CD4-positive, alpha-beta T cell (primary cell): ENCODE measurements at regions not wholly inside any gene's neighbourhood (a gene's known extent, or its start where the extent isn't known, plus 50 kb on each side); places are given as distances from the start of the nearest gene placed in this dataset.

Experiments used
- ATAC-seq: fragments of 200-7000 bp; cut with Tn5 transposase; one replicate; pipeline ENCODE4 v1.10.0; 2022; ENCODE audit warnings: mild to moderate bottlenecking; ENCODE audit not compliant: poor library complexity
- CTCF ChIA-PET: fragments of 350-600 bp; sonication (Branson Sonifier 250); formaldehyde crosslinking; loops from one replicate; lab custom pipeline; 2021; ENCODE audit warnings: antibody characterized with exemption, inconsistent platforms; lab: Charles Lee
- POLR2A ChIA-PET: fragments of 350-600 bp; sonication (Branson Sonifier 250); formaldehyde crosslinking; loops from one replicate; lab custom pipeline; 2021; ENCODE audit warnings: antibody characterized with exemption, inconsistent platforms; lab: Charles Lee
- DNase-seq, 14 experiments: peaks; one replicate each; pipeline ENCODE4 v3.0.0-alpha.2; 2013 to 2020; ENCODE audit warnings: mixed read lengths in 2 of 14
- H3K27ac ChIP-seq, 2 donors: one replicate each; pipeline versions ENCODE4 v1.5.1 to v1.7.0; 2013; ENCODE audit warnings: low read length in 2 of 2, low read depth in 1 of 2, mild to moderate bottlenecking in 1 of 2
- H3K27me3 ChIP-seq, 2 experiments: 1 replicate in 1 of 2; 2 replicates in 1 of 2; pipeline versions ENCODE4 v1.6.1 to v1.7.0; 2013; ENCODE audit warnings: low read length in 2 of 2, control low read depth in 1 of 2, mild to moderate bottlenecking in 1 of 2, moderate library complexity in 1 of 2; ENCODE audit not compliant: insufficient read depth in 2 of 2, control insufficient read depth in 1 of 2
- H3K36me3 ChIP-seq: one replicate; pipeline ENCODE4 v1.6.1; 2013; ENCODE audit warnings: low read length, control low read depth; ENCODE audit not compliant: insufficient read depth
- H3K4me1 ChIP-seq: one replicate; pipeline ENCODE4 v1.6.1; 2013; ENCODE audit warnings: low read length, control low read depth; ENCODE audit not compliant: insufficient read depth
- H3K4me3 ChIP-seq: one replicate; pipeline ENCODE4 v1.5.1; 2013; ENCODE audit warnings: mild to moderate bottlenecking, low read length, moderate library complexity
- H3K9me3 ChIP-seq, 2 experiments: 1 replicate in 1 of 2; 2 replicates in 1 of 2; pipeline versions ENCODE4 v1.6.1 to v1.7.0; 2013; ENCODE audit warnings: low read length in 2 of 2, mild to moderate bottlenecking in 2 of 2, control low read depth in 1 of 2, moderate library complexity in 1 of 2; ENCODE audit not compliant: control insufficient read depth in 1 of 2, insufficient read depth in 1 of 2
- H3K27ac Mint-ChIP-seq: one replicate; pipeline ENCODE4 v1.8.0; 2020; ENCODE audit warnings: mixed read lengths
- H3K27me3 Mint-ChIP-seq: one replicate; pipeline ENCODE4 v1.8.0; 2021; ENCODE audit warnings: mixed read lengths
- H3K36me3 Mint-ChIP-seq: one replicate; pipeline ENCODE4 v1.8.0; 2021; ENCODE audit warnings: low read depth, mixed read lengths
- H3K4me1 Mint-ChIP-seq: one replicate; pipeline ENCODE4 v1.8.0; 2021; ENCODE audit warnings: low read depth, mixed read lengths
- H3K4me3 Mint-ChIP-seq: one replicate; pipeline ENCODE4 v1.8.0; 2020; ENCODE audit warnings: mild to moderate bottlenecking, mixed read lengths
- H3K9me3 Mint-ChIP-seq: one replicate; pipeline ENCODE4 v1.8.0; 2020; ENCODE audit warnings: mixed read lengths
- CTCF ChIP-seq: fragments of 200-600 bp; IDR thresholded peaks from one replicate; pipeline ENCODE4 v1.8.0; 2022; ENCODE audit warnings: antibody characterized with exemption, mild to moderate bottlenecking
- intact Hi-C, 2 experiments: fragments of 100-400 bp; cut with DNase I in 1 of 2; cut with micrococcal nuclease in 1 of 2; formaldehyde crosslinking; loops; one replicate each; pipeline versions ENCODE4 v1.15.1 to v1.9.0; 2023 to 2025; cut with DNase I, micrococcal nuclease

DNA sequence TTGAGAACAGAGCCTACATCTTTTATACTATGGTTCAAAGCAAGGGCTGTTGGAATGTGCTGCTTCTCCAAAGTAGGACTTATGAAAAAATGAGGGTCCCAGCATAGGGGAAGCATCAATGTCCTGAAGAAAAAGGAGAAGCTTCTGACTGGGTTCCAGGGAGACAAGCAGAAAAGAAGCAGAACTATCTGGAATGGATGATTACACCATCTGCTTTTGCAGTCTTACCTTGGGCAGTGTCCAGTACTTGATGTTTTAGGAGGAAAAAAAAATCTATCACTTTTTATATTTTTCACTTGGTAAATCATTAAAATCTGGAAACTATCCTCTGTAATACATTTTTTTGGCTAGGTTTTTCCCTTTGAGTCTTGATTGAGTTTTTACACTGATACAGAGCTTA lies 57.9 kb upstream of the DPH6 start:
- no peak overlapping the region for H3K27ac ChIP-seq
- Mint-ChIP-seq H3K36me3 (no peaks in the 10 kb centered on the region), H3K27me3 (peaks cover 4% of the 10 kb centered on the region), H3K4me3 (no peak overlapping the region), H3K27ac (no peak overlapping the region), H3K9me3 (peaks cover 3% of the 10 kb centered on the region), H3K4me1 (no peaks in the 10 kb centered on the region)
- no peak for TF ChIP-seq CTCF
- DNase-seq = no peak
- H3K9me3 ChIP-seq = no peaks in the 10 kb centered on the region
- intact Hi-C loops = no loop called here
- CTCF ChIA-PET = no interaction called here
- POLR2A ChIA-PET = no interaction called here
- H3K4me3 ChIP-seq = no peak overlapping the region
- no peaks in the 10 kb centered on the region for H3K4me1 ChIP-seq
- no peaks in the 10 kb centered on the region for H3K36me3 ChIP-seq
- ATAC-seq = no peak
- H3K27me3 ChIP-seq = no peaks in the 10 kb centered on the region

DNA sequence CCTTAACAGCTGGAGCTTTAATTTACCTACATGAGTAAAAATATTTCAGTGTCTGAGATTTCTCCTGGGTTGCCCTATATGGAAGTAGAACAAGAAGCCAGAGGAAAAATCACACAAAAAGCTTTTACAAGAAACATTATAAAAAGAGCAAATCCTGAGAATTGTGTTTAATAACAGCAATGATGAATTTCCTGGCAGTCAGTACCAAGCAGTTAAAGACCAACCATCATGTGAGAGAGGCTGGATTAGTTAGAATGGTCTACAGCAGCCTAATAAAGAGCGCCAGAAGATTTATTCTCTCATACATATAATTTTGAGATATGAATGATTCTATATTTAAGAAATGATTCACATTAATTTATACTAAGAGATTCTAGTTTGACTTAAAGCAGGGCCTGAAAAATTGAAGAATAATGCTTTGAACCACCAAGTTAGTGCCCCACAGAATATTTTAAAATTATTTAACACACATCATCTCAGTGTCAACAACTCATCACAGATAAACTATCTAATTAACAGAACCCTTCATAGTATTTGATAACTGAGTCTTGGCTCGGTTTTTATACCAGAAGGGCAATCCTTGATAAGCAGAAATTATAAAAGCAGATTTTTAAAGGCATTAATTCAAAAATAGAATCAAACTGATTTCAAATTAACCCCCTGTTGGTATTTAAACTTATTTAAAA lies 59.9 kb upstream of the DPH6 start:
- ChIA-PET CTCF (no interaction called here), POLR2A (no interaction called here)
- Histone ChIP-seq H3K27ac (no peak overlapping the region), H3K36me3 (no peaks in the 10 kb centered on the region), H3K9me3 (no peaks in the 10 kb centered on the region), H3K4me1 (no peaks in the 10 kb centered on the region), H3K4me3 (no peak overlapping the region), H3K27me3 (no peaks in the 10 kb centered on the region)
- no peak for TF ChIP-seq CTCF
- no peaks in the 10 kb centered on the region for H3K27me3 Mint-ChIP-seq
- H3K27ac Mint-ChIP-seq = no peak overlapping the region
- H3K36me3 Mint-ChIP-seq = no peaks in the 10 kb centered on the region
- H3K4me1 Mint-ChIP-seq = no peaks in the 10 kb centered on the region
- DNase-seq = no peak
- H3K4me3 Mint-ChIP-seq = no peak overlapping the region
- H3K9me3 Mint-ChIP-seq = peaks cover 2% of the 10 kb centered on the region
- intact Hi-C loops = loop anchor here in 1 of 2 experiments (5.0 kb wide), 1 partner anchor 379 kb away; no protein-coding TSS in a partner anchor
- ATAC-seq = no peak

DNA sequence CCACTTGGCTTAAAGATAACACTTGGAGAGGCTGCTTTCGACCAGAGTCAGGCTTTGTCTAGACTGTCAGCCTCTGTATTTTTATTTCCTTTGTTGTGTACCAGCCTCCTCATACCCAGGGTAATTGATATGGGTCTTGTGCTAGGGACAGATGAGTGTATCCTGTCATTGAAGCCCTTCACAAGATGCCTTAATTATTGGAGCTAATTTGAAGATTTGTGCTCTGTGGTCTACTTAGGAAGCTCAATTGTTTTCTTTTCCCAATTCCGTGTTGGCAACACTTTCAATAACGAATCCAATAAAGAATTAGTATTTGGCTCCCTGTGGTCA lies 60.5 kb upstream of the DPH6 start:
- H3K4me1 ChIP-seq = no peaks in the 10 kb centered on the region
- H3K36me3 Mint-ChIP-seq = no peaks in the 10 kb centered on the region
- H3K4me1 Mint-ChIP-seq = no peaks in the 10 kb centered on the region
- peaks cover 2% of the 10 kb centered on the region for H3K9me3 Mint-ChIP-seq
- no peak overlapping the region for H3K27ac ChIP-seq
- H3K27ac Mint-ChIP-seq = no peak overlapping the region
- ChIA-PET POLR2A (no interaction called here), CTCF (no interaction called here)
- ATAC-seq (no peak), DNase-seq (no peak)
- no peaks in the 10 kb centered on the region for H3K9me3 ChIP-seq
- H3K4me3 Mint-ChIP-seq = no peak overlapping the region
- no peak overlapping the region for H3K4me3 ChIP-seq
- no peaks in the 10 kb centered on the region for H3K36me3 ChIP-seq
- H3K27me3 ChIP-seq = no peaks in the 10 kb centered on the region
- intact Hi-C loops = loop anchor here in 1 of 2 experiments (5.0 kb wide), 1 partner anchor 379 kb away; no protein-coding TSS in a partner anchor
- TF ChIP-seq CTCF = no peak
- H3K27me3 Mint-ChIP-seq = no peaks in the 10 kb centered on the region
